ENCODE measurements at regions not wholly inside any gene's neighbourhood (a gene's known extent, or its start where the extent isn't known, plus 50 kb on each side); places are given as distances from the start of the nearest gene placed in this dataset.
"Not testable (repeated sequence)": the region's sequence is repeated elsewhere in the genome, so short reads cannot be mapped to it uniquely, and the experiment has no call there.

DNA sequence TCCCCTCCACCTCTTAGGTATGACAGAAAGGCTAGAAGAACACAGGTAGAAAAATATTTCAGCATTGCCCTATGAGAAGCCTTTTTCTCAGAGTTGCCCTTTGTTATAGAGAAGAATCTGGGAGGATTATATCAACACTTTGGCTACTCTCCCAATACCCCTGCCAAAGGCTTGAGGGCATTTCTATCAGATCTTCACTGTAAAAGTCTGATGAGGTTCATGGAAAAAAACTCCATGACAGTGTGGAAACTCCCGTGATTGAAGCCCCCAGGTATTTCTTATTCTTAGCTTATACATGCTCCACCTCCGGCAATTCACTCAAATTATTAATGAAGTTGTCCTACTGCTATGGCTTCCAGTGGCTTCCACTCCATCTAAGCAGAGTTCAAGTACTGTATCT lies 753.6 kb downstream of the CENPC start:
- H3K36me3 ChIP-seq (ENCODE audit: control insufficient read depth, insufficient read depth, low read length): no peaks in the 10 kb centered on the region
- H3K27me3 ChIP-seq (ENCODE audit: control insufficient read depth, insufficient read depth, low read length): no peaks in the 10 kb centered on the region

DNA sequence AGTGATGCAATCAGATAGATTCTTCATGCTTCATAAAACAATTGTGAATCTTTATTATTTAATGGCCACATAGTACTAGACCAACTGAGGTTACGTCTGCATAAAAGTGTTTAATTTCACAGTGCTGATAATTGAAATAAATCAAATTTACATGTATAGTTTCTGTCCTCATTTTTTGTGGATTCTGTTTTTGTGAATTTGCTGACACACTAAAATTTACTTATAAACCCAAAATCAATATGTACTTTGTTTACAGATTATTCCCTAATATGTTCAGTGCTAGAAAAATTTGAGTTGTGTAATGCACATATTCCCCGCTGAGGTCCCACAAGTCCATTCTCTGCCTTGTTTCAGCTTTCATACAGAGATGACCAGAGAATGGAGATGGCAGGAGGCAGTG lies 759.8 kb downstream of the CENPC start:
- H3K4me3 ChIP-seq (ENCODE audit: low read depth, low read length): no peak overlapping the region
- no peaks in the 10 kb centered on the region for H3K27me3 ChIP-seq (ENCODE audit: control insufficient read depth, insufficient read depth, low read length)
- no peaks in the 10 kb centered on the region for H3K36me3 ChIP-seq (ENCODE audit: control insufficient read depth, insufficient read depth, low read length)
- H3K27ac ChIP-seq (ENCODE audit: low read depth, low read length): no peak overlapping the region
- H3K4me1 ChIP-seq (ENCODE audit: control insufficient read depth, insufficient read depth, low read length): no peaks in the 10 kb centered on the region
- H3K9me3 ChIP-seq (ENCODE audit: control insufficient read depth, insufficient read depth, low read length): no peaks in the 10 kb centered on the region; the same call in 1 of the 2 replicates
- no peak overlapping the region for H3K9ac ChIP-seq (ENCODE audit: low read depth, low read length)

More for the DNA sequence above, 753.6 kb downstream of the CENPC start:
- 0 out of 2 replicates have a peak, but pooled peaks cover 4% of the 10 kb centered on the region for H3K4me1 ChIP-seq (ENCODE audit: control insufficient read depth, insufficient read depth, low read length)
- no peak overlapping the region for H3K27ac ChIP-seq (ENCODE audit: low read depth, low read length)
- H3K4me3 ChIP-seq (ENCODE audit: low read depth, low read length): no peak overlapping the region
- no peaks in the 10 kb centered on the region for H3K9me3 ChIP-seq (ENCODE audit: control insufficient read depth, insufficient read depth, low read length)
- no peak overlapping the region for H3K9ac ChIP-seq (ENCODE audit: low read depth, low read length)

DNA sequence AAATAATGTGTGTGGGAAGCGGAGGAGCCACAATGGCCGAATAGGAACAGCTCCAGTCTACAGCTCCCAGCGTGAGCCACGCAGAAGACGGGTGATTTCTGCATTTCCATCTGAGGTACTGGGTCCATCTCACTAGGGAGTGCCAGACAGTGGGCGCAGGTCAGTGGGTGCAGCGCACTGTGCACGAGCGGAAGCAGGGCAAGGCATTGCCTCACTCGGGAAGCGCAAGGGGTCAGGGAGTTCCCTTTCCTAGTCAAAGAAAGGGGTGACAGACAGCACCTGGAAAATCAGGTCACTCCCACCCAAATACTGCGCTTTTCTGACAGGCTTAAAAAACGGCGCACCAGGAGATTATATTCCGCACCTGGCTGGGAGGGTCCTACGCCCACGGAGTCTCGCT lies 762.6 kb downstream of the CENPC start:
- not testable (repeated sequence) for H3K9ac ChIP-seq (ENCODE audit: low read depth, low read length); H3K4me3 ChIP-seq (ENCODE audit: low read depth, low read length); H3K9me3 ChIP-seq (ENCODE audit: control insufficient read depth, insufficient read depth, low read length); H3K4me1 ChIP-seq (ENCODE audit: control insufficient read depth, insufficient read depth, low read length); H3K27ac ChIP-seq (ENCODE audit: low read depth, low read length); H3K36me3 ChIP-seq (ENCODE audit: control insufficient read depth, insufficient read depth, low read length); H3K27me3 ChIP-seq (ENCODE audit: control insufficient read depth, insufficient read depth, low read length)

DNA sequence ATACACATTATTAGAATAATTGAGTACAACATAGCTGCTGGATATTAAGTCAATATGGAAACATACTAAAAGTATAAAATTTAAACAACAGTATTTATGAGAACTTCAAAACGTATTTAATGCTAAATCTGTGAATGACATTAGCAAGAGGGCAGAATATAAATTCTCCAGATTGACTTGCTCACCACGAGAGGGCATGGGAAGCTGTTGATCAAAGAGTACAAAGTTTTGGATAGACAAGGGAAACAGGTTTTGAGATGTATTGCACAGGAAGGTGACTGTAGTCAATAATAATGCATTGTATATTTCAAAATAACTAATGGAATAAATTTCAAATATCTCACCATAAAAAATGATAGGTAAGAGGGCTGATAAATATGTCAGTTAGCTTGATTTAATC lies 768.2 kb downstream of the CENPC start:
- no peak overlapping the region for H3K27ac ChIP-seq (ENCODE audit: low read depth, low read length)
- no peak overlapping the region for H3K4me3 ChIP-seq (ENCODE audit: low read depth, low read length)
- H3K36me3 ChIP-seq (ENCODE audit: control insufficient read depth, insufficient read depth, low read length): no peaks in the 10 kb centered on the region
- no peak overlapping the region for H3K9ac ChIP-seq (ENCODE audit: low read depth, low read length)
- no peaks in the 10 kb centered on the region for H3K27me3 ChIP-seq (ENCODE audit: control insufficient read depth, insufficient read depth, low read length)
- no peaks in the 10 kb centered on the region for H3K4me1 ChIP-seq (ENCODE audit: control insufficient read depth, insufficient read depth, low read length)
- no peaks in the 10 kb centered on the region for H3K9me3 ChIP-seq (ENCODE audit: control insufficient read depth, insufficient read depth, low read length)

DNA sequence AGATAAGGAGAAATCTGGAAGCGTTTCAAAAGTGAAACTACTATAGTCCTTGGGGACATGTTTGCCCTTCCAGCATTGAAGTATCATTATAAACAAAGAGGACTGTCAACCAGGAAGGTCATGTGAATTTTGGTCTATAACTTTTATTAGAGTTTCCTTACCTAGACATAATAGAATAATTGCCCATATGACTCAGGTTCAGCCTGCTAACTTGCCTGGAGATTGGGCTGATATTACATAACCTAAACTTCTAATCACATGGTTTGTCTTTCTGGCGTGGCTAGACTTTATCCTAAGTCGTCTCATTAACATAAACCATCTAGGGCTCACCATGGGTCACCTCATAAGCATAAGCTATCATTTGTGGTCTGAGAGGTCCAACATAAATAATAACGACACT lies 775.9 kb downstream of the CENPC start:
- no peak overlapping the region for H3K9ac ChIP-seq (ENCODE audit: low read depth, low read length)
- H3K4me3 ChIP-seq (ENCODE audit: low read depth, low read length): no peak overlapping the region
- no peaks in the 10 kb centered on the region for H3K36me3 ChIP-seq (ENCODE audit: control insufficient read depth, insufficient read depth, low read length)
- no peaks in the 10 kb centered on the region for H3K27me3 ChIP-seq (ENCODE audit: control insufficient read depth, insufficient read depth, low read length)
- no peaks in the 10 kb centered on the region for H3K9me3 ChIP-seq (ENCODE audit: control insufficient read depth, insufficient read depth, low read length)
- no peak overlapping the region for H3K27ac ChIP-seq (ENCODE audit: low read depth, low read length)
- 0 out of 2 replicates have a peak, but pooled peaks cover 7% of the 10 kb centered on the region for H3K4me1 ChIP-seq (ENCODE audit: control insufficient read depth, insufficient read depth, low read length)

DNA sequence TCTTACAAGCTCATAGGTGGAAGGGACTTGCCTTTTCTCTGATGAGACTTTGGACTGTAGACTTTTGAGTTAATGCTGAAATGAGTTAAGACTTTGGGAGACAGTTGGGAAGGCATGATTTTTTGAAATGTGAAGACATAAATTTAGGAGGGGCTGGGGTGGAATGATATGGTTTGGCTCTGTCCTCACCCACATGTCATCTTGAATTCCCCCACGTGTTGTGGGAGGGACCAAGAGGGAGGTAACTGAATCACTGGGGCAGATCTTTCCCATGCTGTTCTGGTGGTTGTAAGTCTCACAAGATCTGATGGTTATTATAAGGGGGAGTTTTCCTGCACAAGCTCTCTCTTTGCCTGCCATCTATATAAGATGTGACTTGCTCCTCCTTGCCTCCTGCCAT lies 777.9 kb downstream of the CENPC start:
- Histone ChIP-seq H3K36me3 (ENCODE audit: control insufficient read depth, insufficient read depth, low read length) (no peaks in the 10 kb centered on the region), H3K9ac (ENCODE audit: low read depth, low read length) (no peak overlapping the region), H3K9me3 (ENCODE audit: control insufficient read depth, insufficient read depth, low read length) (no peaks in the 10 kb centered on the region), H3K27ac (ENCODE audit: low read depth, low read length) (no peak overlapping the region), H3K27me3 (ENCODE audit: control insufficient read depth, insufficient read depth, low read length) (no peaks in the 10 kb centered on the region), H3K4me3 (ENCODE audit: low read depth, low read length) (no peak overlapping the region), H3K4me1 (ENCODE audit: control insufficient read depth, insufficient read depth, low read length) (0 out of 2 replicates have a peak, but pooled peaks cover 7% of the 10 kb centered on the region)

DNA sequence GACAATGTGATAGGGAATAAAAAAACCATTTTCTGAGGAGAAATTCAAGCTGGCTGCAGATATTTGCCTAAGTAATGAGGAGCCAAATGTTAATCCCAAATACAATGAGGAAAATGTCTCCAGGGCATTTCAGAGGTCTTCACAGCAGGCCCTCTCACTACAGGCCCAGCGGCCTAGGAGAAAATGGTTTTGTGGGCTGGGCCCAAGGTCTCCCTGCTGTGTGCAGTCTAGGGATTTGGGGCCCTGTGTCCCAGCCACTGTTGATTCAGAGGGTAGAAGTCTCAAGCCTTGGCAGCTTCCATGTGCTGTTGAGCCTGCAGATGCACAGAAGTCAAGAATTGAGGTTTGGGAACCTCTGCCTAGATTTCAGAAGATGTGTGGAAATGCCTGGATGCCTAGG lies 778.7 kb downstream of the CENPC start:
- peak overlapping the region; percentile 18 for H3K27ac ChIP-seq (ENCODE audit: low read depth, low read length)
- H3K27me3 ChIP-seq (ENCODE audit: control insufficient read depth, insufficient read depth, low read length): no peaks in the 10 kb centered on the region
- H3K36me3 ChIP-seq (ENCODE audit: control insufficient read depth, insufficient read depth, low read length): no peaks in the 10 kb centered on the region
- no peaks in the 10 kb centered on the region for H3K9me3 ChIP-seq (ENCODE audit: control insufficient read depth, insufficient read depth, low read length)
- no peak overlapping the region for H3K4me3 ChIP-seq (ENCODE audit: low read depth, low read length)
- H3K9ac ChIP-seq (ENCODE audit: low read depth, low read length): no peak overlapping the region
- H3K4me1 ChIP-seq (ENCODE audit: control insufficient read depth, insufficient read depth, low read length): 0 out of 2 replicates have a peak, but pooled peaks cover 7% of the 10 kb centered on the region

DNA sequence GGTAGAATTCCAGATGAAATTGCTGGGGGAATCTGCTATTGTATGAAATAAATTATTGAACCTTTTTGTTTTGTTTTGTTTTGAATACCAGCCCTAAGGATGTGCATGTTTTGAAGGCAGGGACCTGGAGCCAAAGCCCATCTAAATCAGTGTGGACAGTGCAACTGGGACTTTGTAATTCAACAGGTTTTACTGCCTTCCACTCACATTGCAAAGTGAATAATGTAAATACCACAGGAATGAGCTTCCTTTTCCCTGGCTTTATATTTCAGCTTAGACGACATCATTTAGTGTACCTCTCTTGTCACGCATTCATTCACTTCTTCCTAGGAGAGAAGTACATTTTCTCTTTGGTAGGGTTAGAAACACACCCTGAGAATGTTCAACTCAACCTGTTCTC lies 795.0 kb downstream of the CENPC start:
- H3K27ac ChIP-seq (ENCODE audit: low read depth, low read length): no peak overlapping the region
- no peak overlapping the region for H3K9ac ChIP-seq (ENCODE audit: low read depth, low read length)
- 0 out of 2 replicates have a peak, but pooled peaks cover 3% of the 10 kb centered on the region for H3K4me1 ChIP-seq (ENCODE audit: control insufficient read depth, insufficient read depth, low read length)
- no peaks in the 10 kb centered on the region for H3K36me3 ChIP-seq (ENCODE audit: control insufficient read depth, insufficient read depth, low read length)
- H3K9me3 ChIP-seq (ENCODE audit: control insufficient read depth, insufficient read depth, low read length): no peaks in the 10 kb centered on the region
- no peak overlapping the region for H3K4me3 ChIP-seq (ENCODE audit: low read depth, low read length)
- H3K27me3 ChIP-seq (ENCODE audit: control insufficient read depth, insufficient read depth, low read length): no peaks in the 10 kb centered on the region

DNA sequence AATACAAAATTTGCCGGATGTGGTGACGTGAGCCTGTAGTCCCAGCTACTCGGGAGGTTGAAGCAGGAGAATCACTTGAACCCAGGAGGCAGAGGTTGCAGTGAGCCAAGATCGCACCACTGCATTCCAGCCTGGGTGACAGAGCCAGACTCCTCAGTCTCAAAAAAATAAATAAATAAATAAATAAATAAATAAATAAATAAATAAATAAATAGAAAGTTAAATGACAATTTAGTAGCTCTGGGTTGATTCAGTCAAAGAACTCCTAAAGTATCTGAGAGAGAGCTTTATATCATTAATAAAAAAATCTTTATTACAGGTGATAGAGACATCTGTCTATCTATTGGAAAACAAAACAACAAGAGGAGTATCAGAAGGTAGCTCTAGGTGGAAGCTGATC lies 798.4 kb downstream of the CENPC start:
- not testable (repeated sequence) for H3K9ac ChIP-seq (ENCODE audit: low read depth, low read length); H3K9me3 ChIP-seq (ENCODE audit: control insufficient read depth, insufficient read depth, low read length); H3K27ac ChIP-seq (ENCODE audit: low read depth, low read length); H3K4me3 ChIP-seq (ENCODE audit: low read depth, low read length); H3K36me3 ChIP-seq (ENCODE audit: control insufficient read depth, insufficient read depth, low read length); H3K4me1 ChIP-seq (ENCODE audit: control insufficient read depth, insufficient read depth, low read length); H3K27me3 ChIP-seq (ENCODE audit: control insufficient read depth, insufficient read depth, low read length)

DNA sequence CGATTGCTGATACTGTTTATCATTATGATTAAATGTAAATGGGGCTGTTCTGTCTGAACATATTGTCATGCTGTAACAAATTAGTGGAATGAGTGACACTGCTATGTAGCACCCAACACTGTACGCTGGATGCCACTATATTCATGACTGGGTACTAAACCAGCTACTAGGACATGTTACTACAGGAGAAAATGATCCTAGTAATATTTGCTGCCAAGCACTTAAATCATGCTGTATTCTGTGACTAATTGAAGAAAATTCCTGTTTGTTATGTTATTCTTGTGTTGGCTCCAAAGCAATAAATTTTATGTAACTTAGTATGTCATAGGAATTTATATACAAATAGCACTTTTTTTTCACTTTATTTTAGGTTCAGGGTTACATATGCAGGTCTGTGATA lies 804.2 kb downstream of the CENPC start:
- H3K27me3 ChIP-seq (ENCODE audit: control insufficient read depth, insufficient read depth, low read length): no peaks in the 10 kb centered on the region
- 0 out of 2 replicates have a peak, but pooled peaks cover 2% of the 10 kb centered on the region for H3K4me1 ChIP-seq (ENCODE audit: control insufficient read depth, insufficient read depth, low read length)
- no peak overlapping the region for H3K9ac ChIP-seq (ENCODE audit: low read depth, low read length)
- no peaks in the 10 kb centered on the region for H3K9me3 ChIP-seq (ENCODE audit: control insufficient read depth, insufficient read depth, low read length)
- no peak overlapping the region for H3K27ac ChIP-seq (ENCODE audit: low read depth, low read length)
- no peaks in the 10 kb centered on the region for H3K36me3 ChIP-seq (ENCODE audit: control insufficient read depth, insufficient read depth, low read length)
- no peak overlapping the region for H3K4me3 ChIP-seq (ENCODE audit: low read depth, low read length)

DNA sequence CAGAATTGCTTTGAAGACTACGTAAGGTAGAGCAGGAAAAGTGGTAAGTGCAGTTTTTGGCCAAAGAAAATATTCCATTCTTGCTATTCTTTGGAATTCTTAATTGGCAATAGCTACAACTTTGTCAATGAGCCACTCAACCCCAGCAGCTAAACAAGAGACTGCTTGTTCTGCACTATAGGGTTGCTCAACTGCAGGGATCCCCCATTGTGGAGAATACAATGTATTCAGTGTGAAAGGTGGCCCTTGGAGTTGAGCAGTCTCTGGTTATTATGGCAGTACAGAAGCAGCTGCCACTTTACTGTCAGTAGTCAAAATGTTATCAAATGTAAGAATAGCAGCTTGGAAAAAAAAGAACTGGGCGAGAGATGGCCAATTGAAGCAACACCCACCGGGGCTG lies 808.7 kb downstream of the CENPC start:
- no peaks in the 10 kb centered on the region for H3K27me3 ChIP-seq (ENCODE audit: control insufficient read depth, insufficient read depth, low read length)
- H3K27ac ChIP-seq (ENCODE audit: low read depth, low read length): no peak overlapping the region
- no peaks in the 10 kb centered on the region for H3K36me3 ChIP-seq (ENCODE audit: control insufficient read depth, insufficient read depth, low read length)
- H3K4me3 ChIP-seq (ENCODE audit: low read depth, low read length): no peak overlapping the region
- H3K9me3 ChIP-seq (ENCODE audit: control insufficient read depth, insufficient read depth, low read length): no peaks in the 10 kb centered on the region
- H3K9ac ChIP-seq (ENCODE audit: low read depth, low read length): no peak overlapping the region
- 0 out of 2 replicates have a peak, but pooled peaks cover 2% of the 10 kb centered on the region for H3K4me1 ChIP-seq (ENCODE audit: control insufficient read depth, insufficient read depth, low read length)

DNA sequence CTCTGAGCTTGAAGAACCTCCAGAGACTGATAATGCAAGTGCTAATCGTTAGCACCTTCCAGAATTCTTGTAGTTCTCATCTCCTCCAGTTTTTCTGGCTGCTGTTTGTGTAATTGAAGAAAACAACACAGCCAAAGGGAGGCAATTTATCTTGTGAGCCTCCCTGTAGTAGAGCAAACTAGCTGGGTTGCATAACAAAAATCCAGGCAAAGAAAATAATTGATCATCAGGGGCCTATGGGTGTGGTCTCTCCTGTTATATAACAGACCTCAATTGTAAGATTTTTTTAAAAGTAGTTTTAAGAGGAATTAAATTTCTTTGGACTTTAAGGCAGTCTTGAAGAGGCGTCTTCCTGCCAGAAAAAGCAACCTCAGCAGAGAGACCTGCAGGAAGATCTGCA lies 817.0 kb downstream of the CENPC start:
- no peaks in the 10 kb centered on the region for H3K9me3 ChIP-seq (ENCODE audit: control insufficient read depth, insufficient read depth, low read length)
- peaks cover 7% of the 10 kb centered on the region for H3K4me1 ChIP-seq (ENCODE audit: control insufficient read depth, insufficient read depth, low read length)
- H3K36me3 ChIP-seq (ENCODE audit: control insufficient read depth, insufficient read depth, low read length): no peaks in the 10 kb centered on the region
- H3K4me3 ChIP-seq (ENCODE audit: low read depth, low read length): no peak overlapping the region
- H3K9ac ChIP-seq (ENCODE audit: low read depth, low read length): no peak overlapping the region
- H3K27ac ChIP-seq (ENCODE audit: low read depth, low read length): no peak overlapping the region
- no peaks in the 10 kb centered on the region for H3K27me3 ChIP-seq (ENCODE audit: control insufficient read depth, insufficient read depth, low read length)

All from HUES48 (cell line).